Ascending aorta (tissue), 2 donors: ENCODE measurements at regions not wholly inside any gene's neighbourhood (a gene's known extent, or its start where the extent isn't known, plus 50 kb on each side); places are given as distances from the start of the nearest gene placed in this dataset.

Experiments used
- DNase-seq, 2 donors: peaks; one replicate each; pipeline ENCODE4 v3.0.0-alpha.2; 2019; ENCODE audit warnings: low spot score in 2 of 2
- H3K27ac ChIP-seq, 2 donors: fragments of 200-600 bp; sonication (generic); one replicate each; pipeline ENCODE4 v1.5.1; 2016 to 2017; ENCODE audit warnings: mild to moderate bottlenecking in 1 of 2
- H3K27me3 ChIP-seq: fragments of 200-600 bp; sonication (generic); one replicate; pipeline ENCODE4 v1.5.1; 2017
- H3K36me3 ChIP-seq, 2 donors: fragments of 200-600 bp; sonication (generic); one replicate each; pipeline ENCODE4 v1.5.1; 2016
- H3K4me1 ChIP-seq, 2 donors: fragments of 200-600 bp; sonication (generic); one replicate each; pipeline ENCODE4 v1.5.1; 2016 to 2017; ENCODE audit warnings: mild to moderate bottlenecking in 1 of 2
- H3K4me3 ChIP-seq, 2 donors: fragments of 200-600 bp; sonication (generic); one replicate each; pipeline ENCODE4 v1.5.1; 2016 to 2017; ENCODE audit warnings: mild to moderate bottlenecking in 1 of 2
- H3K9me3 ChIP-seq, 2 donors: fragments of 200-600 bp; sonication (generic); one replicate each; pipeline ENCODE4 v1.5.1; 2016
- intact Hi-C: fragments of 100-400 bp; cut with DNase I; formaldehyde crosslinking; loops from one replicate; pipeline ENCODE4 v1.15.1; 2023
- TF ChIP-seq, protein P1 (sequence below), 3 experiments: fragments of 200-600 bp in 2 of 3; fragments of 450-650 bp in 1 of 3; sonication (generic) in 2 of 3; IDR thresholded peaks; one replicate each; pipeline ENCODE4 v1.5.1; 2016 to 2019; ENCODE audit warnings: antibody characterized with exemption in 3 of 3, mild to moderate bottlenecking in 1 of 3, moderate library complexity in 1 of 3

DNA sequence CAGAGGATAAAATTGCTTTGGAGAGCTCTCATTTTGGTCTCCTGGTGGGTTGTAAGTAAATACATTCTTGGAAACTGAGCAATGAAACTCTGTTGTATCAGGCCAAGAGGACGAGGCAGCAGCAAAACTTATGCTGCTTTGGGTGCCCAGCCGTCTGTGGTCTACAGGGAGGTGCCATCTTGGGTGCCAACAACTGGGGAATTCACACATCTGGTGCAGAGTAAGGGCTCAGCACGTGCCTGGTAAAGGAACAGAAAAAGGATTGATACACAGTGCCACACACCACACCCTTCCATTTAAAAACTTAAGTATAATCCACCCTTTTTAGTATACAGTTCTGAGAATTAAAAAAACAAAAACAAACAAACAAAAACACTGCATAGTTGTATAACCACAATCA lies 221.9 kb downstream of the TSN start:
- Histone ChIP-seq H3K27me3 (no peaks in the 10 kb centered on the region), H3K27ac (no peak overlapping the region), H3K4me1 (peaks cover 0 to 5% of the 10 kb centered on the region in 2 donors), H3K4me3 (no peak overlapping the region), H3K36me3 (no peaks in the 10 kb centered on the region), H3K9me3 (no peaks in the 10 kb centered on the region)
- TF ChIP-seq, protein P1, sequence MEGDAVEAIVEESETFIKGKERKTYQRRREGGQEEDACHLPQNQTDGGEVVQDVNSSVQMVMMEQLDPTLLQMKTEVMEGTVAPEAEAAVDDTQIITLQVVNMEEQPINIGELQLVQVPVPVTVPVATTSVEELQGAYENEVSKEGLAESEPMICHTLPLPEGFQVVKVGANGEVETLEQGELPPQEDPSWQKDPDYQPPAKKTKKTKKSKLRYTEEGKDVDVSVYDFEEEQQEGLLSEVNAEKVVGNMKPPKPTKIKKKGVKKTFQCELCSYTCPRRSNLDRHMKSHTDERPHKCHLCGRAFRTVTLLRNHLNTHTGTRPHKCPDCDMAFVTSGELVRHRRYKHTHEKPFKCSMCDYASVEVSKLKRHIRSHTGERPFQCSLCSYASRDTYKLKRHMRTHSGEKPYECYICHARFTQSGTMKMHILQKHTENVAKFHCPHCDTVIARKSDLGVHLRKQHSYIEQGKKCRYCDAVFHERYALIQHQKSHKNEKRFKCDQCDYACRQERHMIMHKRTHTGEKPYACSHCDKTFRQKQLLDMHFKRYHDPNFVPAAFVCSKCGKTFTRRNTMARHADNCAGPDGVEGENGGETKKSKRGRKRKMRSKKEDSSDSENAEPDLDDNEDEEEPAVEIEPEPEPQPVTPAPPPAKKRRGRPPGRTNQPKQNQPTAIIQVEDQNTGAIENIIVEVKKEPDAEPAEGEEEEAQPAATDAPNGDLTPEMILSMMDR (IDR thresholded peaks at IDR 0.05), result no peak
- DNase-seq, result no peak
- intact Hi-C loops, result no loop called here

DNA sequence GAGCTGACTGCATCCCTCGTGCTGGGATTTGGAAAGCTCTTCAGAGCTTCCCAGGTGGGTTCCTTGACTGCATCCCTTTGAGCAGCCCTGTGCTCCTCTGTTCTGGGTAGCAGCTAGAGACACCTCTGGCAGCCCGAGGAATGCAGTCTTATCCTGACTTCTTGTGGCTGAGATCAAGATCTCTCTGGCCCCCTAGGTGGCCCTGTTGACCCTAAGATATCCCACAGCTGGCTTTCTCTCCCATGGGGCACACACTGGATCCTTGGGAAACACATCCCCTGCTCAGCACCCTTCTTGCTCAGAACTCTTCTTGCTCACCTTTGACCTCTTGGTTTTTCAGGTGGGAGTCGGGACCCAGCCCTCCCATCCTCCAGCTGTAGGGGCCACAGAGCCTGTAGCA lies 237.2 kb downstream of the TSN start:
- DNase-seq, result no peak
- Histone ChIP-seq H3K27ac (no peak overlapping the region), H3K36me3 (no peaks in the 10 kb centered on the region), H3K4me3 (no peak overlapping the region), H3K4me1 (no peaks in the 10 kb centered on the region), H3K27me3 (no peaks in the 10 kb centered on the region), H3K9me3 (peaks cover 0 to 9% of the 10 kb centered on the region in 2 donors)
- intact Hi-C loops, result no loop called here
- TF ChIP-seq, protein P1 (IDR thresholded peaks at IDR 0.05), result no peak

DNA sequence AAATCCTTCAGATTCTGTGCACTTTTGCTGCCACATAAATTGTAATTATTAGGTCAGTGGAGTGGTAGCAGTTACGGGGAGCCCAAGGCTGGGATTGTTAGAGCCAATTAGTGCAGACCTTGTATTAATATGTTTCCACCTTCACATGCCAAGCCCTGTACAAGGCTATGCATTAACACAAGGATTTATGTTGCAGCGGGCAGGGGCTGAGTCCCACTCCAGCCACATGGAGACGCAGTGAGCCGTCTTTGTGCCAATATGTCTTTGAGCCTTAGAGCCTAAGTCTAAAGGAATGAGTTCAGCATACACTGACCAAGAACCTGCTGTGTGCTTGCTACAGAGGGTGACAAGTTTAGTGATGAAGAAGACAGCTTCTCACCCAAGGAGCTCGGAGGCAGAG lies 238.2 kb downstream of the TSN start:
- no peak for DNase-seq
- H3K4me1 ChIP-seq, result no peaks in the 10 kb centered on the region
- intact Hi-C loops, result no loop called here
- TF ChIP-seq, protein P1 (IDR thresholded peaks at IDR 0.05), result no peak
- H3K9me3 ChIP-seq, result peaks cover 0 to 2% of the 10 kb centered on the region in 2 donors
- H3K27me3 ChIP-seq, result no peaks in the 10 kb centered on the region
- no peak overlapping the region for H3K27ac ChIP-seq
- H3K4me3 ChIP-seq, result no peak overlapping the region
- no peaks in the 10 kb centered on the region for H3K36me3 ChIP-seq

DNA sequence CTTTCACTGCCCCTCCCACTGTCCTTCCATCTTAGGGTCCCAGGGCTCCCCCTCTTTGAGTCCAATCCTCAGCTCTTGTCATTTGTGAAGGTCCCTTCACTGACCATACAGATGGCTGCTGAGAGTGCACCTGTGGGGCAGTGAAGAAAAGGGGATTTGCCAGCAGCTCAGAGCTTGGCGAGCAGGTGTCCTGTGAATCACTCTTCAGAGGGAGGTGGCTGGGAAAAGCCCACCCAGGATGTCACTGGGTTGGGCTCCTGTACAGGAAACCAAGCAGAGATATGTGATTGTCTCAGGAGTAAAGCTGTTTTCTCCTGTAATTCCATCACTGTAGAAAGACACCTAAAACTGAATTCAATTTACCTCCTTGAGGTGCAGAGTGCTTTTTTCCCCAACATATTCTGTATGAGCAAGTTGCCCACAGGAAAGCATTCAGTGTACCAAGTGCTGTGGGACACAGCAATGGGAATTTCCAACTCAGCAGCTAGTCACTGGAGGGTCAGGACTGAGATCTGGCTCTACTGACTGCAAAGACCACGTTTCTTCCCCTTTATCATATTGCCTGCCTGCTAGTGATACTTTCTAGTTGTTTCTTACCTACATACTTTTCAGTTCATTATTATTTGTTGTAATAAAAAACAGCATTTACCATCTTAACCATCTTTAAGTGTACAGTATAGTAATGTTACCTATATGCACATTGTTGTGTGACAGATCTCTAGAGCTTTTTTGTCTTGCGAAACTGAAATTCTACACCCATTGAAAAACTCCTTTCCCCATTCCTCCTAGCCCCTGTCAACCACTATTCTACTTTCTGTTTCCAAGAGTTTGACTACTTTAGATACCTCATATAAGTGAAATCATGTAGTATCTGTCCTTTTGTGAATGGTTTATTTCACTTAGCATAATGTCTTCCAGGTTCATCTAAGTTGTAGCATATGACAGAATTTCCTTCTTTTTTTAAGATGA lies 239.1 kb downstream of the TSN start:
- intact Hi-C loops, result no loop called here
- TF ChIP-seq, protein P1 (IDR thresholded peaks at IDR 0.05), result no peak
- H3K4me1 ChIP-seq, result no peaks in the 10 kb centered on the region
- no peaks in the 10 kb centered on the region for H3K36me3 ChIP-seq
- H3K27ac ChIP-seq, result no peak overlapping the region
- no peaks in the 10 kb centered on the region for H3K9me3 ChIP-seq
- no peak overlapping the region for H3K4me3 ChIP-seq
- no peak for DNase-seq
- no peaks in the 10 kb centered on the region for H3K27me3 ChIP-seq

DNA sequence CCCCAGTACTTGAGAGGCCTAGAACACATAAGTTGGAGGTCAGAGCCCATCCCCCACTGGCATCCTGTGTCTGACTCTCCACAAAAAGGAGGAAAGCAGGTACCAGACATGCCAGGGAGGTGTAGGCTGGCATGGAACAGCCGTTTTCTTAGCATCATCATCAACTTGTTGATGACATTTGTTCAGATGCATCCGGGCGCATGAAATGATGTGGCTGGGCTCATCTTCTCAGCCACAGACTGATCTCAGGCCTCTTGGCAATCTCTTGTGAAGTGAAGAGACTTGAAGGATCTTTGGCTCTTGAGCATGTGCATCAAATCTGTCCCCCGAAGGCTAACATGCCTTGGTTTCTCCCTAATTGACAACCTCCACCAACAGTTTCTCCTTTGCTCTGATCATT lies 243.3 kb downstream of the TSN start:
- TF ChIP-seq, protein P1 (IDR thresholded peaks at IDR 0.05), result no peak
- no peak for DNase-seq
- no peaks in the 10 kb centered on the region for H3K4me1 ChIP-seq
- no peaks in the 10 kb centered on the region for H3K9me3 ChIP-seq
- no peak overlapping the region for H3K4me3 ChIP-seq
- H3K27ac ChIP-seq, result no peak overlapping the region
- no peaks in the 10 kb centered on the region for H3K27me3 ChIP-seq
- no peaks in the 10 kb centered on the region for H3K36me3 ChIP-seq
- intact Hi-C loops, result no loop called here
